ENCODE measurements at regions not wholly inside any gene's neighbourhood (a gene's known extent, or its start where the extent isn't known, plus 50 kb on each side); places are given as distances from the start of the nearest gene placed in this dataset.

DNA sequence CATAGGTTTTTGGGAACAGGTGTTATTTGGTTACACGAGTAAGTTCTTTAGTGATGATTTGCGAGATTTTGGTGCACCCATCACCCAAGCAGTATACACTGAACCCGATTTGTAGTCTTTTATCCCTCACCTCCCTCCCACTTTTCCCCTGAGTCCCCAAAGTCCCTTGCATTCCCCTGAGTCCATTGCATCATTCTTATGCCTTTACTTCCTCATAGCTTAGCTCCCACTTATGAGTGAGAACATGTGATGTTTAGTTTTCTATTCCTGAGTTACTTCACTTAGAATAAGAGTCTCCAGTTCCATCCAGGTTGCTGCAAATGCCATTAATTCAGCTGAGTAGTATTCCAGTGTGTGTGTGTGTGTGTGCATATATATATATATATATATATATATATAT lies 97.2 kb upstream of the EDNRB start:
- H3K4me3 ChIP-seq (ENCODE audit: low read depth, low read length): no peak overlapping the region
- TF ChIP-seq, protein P1, sequence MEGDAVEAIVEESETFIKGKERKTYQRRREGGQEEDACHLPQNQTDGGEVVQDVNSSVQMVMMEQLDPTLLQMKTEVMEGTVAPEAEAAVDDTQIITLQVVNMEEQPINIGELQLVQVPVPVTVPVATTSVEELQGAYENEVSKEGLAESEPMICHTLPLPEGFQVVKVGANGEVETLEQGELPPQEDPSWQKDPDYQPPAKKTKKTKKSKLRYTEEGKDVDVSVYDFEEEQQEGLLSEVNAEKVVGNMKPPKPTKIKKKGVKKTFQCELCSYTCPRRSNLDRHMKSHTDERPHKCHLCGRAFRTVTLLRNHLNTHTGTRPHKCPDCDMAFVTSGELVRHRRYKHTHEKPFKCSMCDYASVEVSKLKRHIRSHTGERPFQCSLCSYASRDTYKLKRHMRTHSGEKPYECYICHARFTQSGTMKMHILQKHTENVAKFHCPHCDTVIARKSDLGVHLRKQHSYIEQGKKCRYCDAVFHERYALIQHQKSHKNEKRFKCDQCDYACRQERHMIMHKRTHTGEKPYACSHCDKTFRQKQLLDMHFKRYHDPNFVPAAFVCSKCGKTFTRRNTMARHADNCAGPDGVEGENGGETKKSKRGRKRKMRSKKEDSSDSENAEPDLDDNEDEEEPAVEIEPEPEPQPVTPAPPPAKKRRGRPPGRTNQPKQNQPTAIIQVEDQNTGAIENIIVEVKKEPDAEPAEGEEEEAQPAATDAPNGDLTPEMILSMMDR (IDR thresholded peaks at IDR 0.05; ENCODE audit: low read depth, low read length): no peak

DNA sequence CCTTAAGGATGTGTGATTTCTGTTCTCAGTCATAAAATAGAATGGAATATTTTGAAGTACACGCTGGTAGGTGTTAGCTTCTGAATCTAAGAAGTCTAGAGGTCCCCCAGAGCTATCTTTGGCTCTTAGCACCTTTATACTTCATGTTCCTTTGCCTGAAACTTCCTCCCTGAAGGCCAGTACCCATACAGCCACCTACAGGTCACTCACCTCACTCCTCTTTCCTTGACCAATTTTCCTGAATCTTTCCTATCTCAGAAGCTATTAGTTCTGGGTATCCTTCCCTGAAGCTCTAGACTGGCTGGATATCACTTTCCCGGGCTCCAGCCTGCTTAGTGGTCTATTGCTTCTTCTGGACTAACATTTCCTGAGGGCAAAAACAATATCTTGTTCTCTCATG lies 93.4 kb upstream of the EDNRB start:
- H3K4me3 ChIP-seq (ENCODE audit: low read depth, low read length): no peak overlapping the region
- TF ChIP-seq, protein P1 (IDR thresholded peaks at IDR 0.05; ENCODE audit: low read depth, low read length): no peak

DNA sequence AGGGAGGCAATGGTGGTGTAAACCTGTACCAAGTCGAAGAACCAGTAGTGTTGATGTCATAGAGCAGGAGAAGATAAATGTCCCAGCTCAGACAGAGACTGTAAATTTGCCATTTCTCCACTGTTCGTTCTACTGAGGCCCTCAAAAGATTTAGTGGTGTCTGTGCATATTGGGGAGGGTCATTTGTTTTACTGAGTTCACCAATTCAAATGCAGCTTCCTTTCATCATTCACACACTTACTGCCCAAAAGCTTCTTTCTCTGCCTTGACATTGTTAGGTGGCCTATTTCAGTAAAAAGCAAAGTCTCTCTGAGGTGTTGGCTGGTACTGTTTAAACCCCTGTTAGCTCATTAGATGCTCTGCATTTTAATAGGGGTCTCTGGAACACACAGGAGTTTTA lies 86.2 kb upstream of the EDNRB start:
- TF ChIP-seq, protein P1 (IDR thresholded peaks at IDR 0.05; ENCODE audit: low read depth, low read length): no peak
- H3K4me3 ChIP-seq (ENCODE audit: low read depth, low read length): no peak overlapping the region

DNA sequence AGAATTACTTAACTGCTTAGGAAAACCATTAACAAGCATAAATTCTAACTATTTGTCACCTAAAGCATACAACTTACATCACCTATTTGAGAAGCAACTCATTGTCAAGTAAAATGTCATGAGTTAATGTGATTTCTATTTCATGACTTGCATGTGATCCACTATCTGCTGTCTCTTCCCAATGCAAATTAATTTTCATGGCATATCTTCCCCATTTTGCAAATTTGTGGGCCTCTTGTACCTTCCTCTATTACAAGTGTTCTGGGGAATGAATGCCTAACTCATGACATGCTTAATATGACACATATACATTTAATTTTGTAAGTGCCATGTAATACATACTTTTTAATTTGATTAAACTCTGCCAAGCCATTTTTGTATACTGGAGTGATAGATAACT lies 81.1 kb upstream of the EDNRB start:
- TF ChIP-seq, protein P1 (IDR thresholded peaks at IDR 0.05; ENCODE audit: low read depth, low read length): no peak
- no peak overlapping the region for H3K4me3 ChIP-seq (ENCODE audit: low read depth, low read length)

DNA sequence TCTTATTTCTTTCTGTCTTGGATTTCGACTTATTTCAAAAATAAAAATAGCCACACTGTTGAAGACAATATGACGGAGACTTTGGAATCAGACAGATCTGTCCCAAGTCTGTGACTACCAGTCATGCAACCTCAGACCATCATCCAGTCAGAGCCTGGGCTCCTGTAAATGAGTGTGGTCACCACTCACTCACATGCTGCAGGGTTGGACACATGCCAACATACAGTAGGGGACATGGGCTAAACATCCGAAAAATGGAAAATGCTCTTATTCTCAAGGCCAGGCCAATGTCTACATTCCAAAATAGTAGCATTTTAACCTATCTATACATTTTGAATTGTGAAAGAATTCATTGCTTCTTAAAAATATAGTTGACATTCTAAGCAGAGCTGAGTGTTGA lies 75.5 kb upstream of the EDNRB start:
- H3K4me3 ChIP-seq (ENCODE audit: low read depth, low read length): no peak overlapping the region
- TF ChIP-seq, protein P1 (IDR thresholded peaks at IDR 0.05; ENCODE audit: low read depth, low read length): no peak

DNA sequence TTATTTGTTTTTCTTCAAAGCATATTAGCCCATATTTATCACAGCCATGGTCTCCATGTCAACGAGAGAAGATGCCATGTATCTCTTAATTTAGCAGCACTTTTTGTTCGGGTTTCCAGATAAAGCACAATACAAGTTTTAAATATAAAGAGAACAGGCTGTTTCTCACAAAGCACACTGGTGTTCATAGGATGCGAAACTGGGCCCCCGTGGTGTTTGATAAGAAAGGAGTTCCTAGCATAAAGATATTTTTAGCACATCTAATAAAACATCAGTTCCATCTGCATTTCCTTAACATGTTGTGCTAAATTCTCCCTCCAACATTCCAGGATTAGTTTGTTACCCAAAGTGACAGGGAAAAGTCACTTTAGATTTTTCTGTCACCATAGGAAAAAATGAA lies 72.4 kb upstream of the EDNRB start:
- no peak overlapping the region for H3K4me3 ChIP-seq (ENCODE audit: low read depth, low read length)
- TF ChIP-seq, protein P1 (IDR thresholded peaks at IDR 0.05; ENCODE audit: low read depth, low read length): no peak

DNA sequence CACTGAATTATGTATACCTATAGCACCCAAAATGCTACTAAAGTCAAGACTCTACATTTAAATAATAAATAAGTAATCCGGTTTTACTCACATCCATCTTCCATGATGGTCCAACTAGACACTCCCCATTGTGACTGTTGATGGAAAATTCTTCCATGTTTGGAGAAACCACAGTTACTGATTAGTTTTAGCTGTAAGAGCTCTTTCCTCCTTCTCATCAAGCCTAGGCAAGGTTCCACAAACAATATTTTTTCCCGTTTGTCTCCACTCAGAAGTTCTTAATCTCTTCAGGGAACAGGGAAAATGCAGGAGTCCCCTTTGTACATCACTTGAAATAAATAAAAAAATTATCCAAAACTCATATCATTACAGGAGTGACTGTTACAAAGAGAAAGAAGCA lies 70.7 kb upstream of the EDNRB start:
- H3K4me3 ChIP-seq (ENCODE audit: low read depth, low read length): no peak overlapping the region
- TF ChIP-seq, protein P1 (IDR thresholded peaks at IDR 0.05; ENCODE audit: low read depth, low read length): no peak

Data from WI38 (cell line).